ENCODE measurements at regions not wholly inside any gene's neighbourhood (a gene's known extent, or its start where the extent isn't known, plus 50 kb on each side); places are given as distances from the start of the nearest gene placed in this dataset.

DNA sequence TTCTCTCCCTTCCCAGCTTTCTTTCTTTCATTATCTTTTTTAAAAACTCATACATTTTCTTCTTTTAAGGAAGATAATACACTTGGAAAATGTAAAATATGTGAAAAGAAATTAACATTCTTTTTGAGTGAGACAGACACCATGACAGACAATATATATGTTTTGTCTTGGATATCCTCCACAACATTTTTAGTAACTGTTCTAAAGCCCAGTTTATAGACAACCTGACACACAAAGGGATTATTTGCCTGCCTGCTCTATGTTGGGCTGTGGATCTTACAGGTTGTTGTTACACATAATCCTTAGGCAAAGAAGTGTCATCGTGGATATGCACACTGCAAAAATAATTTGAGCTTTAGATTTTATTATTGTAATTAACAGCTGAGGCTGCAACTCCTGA, 301.4 kb upstream of the PDGFD start:
- Histone ChIP-seq H3K4me3 (no peak overlapping the region), H3K27me3 (replicated peaks; ENCODE audit: insufficient read depth) (no peaks in the 10 kb centered on the region), H3K4me1 (replicated peaks) (no peaks in the 10 kb centered on the region), H3K36me3 (no peaks in the 10 kb centered on the region), H3K9me3 (no peaks in the 10 kb centered on the region), H3K27ac (no peak overlapping the region)
- WGBS = 34% methylated on average over 1 of the region's 1 CpG
- intact Hi-C loops (cut with DNase I) = no loop called here
- no peak for DNase-seq (ENCODE audit: low spot score)
- TF ChIP-seq POLR2A (IDR thresholded peaks at IDR 0.05) = no peak
- TF ChIP-seq, protein P1, sequence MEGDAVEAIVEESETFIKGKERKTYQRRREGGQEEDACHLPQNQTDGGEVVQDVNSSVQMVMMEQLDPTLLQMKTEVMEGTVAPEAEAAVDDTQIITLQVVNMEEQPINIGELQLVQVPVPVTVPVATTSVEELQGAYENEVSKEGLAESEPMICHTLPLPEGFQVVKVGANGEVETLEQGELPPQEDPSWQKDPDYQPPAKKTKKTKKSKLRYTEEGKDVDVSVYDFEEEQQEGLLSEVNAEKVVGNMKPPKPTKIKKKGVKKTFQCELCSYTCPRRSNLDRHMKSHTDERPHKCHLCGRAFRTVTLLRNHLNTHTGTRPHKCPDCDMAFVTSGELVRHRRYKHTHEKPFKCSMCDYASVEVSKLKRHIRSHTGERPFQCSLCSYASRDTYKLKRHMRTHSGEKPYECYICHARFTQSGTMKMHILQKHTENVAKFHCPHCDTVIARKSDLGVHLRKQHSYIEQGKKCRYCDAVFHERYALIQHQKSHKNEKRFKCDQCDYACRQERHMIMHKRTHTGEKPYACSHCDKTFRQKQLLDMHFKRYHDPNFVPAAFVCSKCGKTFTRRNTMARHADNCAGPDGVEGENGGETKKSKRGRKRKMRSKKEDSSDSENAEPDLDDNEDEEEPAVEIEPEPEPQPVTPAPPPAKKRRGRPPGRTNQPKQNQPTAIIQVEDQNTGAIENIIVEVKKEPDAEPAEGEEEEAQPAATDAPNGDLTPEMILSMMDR (IDR thresholded peaks at IDR 0.05) = no peak
- no peak for TF ChIP-seq POLR2AphosphoS5 (IDR thresholded peaks at IDR 0.05)

DNA sequence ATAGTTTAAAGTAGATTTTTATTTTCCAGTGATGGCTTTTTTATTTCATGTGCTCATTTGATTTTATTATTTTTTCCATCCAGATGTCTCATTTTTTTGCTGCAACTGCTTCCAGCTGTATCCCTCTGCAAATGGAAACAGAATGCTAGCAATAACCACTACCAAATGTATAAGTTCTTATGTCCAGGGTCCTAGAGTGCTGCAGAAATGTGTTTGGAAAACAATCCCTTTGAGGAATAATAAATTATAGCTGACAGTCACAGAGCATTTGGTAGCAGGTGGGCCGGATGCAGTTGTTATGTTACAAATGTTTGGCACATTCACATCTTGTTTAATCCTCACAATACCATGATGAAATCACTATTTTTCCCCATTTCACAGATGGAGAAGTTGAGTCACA, 300.7 kb upstream of the PDGFD start:
- Histone ChIP-seq H3K4me1 (replicated peaks) (no peaks in the 10 kb centered on the region), H3K36me3 (no peaks in the 10 kb centered on the region), H3K27me3 (replicated peaks; ENCODE audit: insufficient read depth) (no peaks in the 10 kb centered on the region), H3K4me3 (no peak overlapping the region), H3K9me3 (no peaks in the 10 kb centered on the region), H3K27ac (no peak overlapping the region)
- 59% methylated on average over 1 of the region's 1 CpG for WGBS
- intact Hi-C loops (cut with DNase I) = no loop called here
- TF ChIP-seq, protein P1 (IDR thresholded peaks at IDR 0.05) = no peak
- no peak for DNase-seq (ENCODE audit: low spot score)

DNA sequence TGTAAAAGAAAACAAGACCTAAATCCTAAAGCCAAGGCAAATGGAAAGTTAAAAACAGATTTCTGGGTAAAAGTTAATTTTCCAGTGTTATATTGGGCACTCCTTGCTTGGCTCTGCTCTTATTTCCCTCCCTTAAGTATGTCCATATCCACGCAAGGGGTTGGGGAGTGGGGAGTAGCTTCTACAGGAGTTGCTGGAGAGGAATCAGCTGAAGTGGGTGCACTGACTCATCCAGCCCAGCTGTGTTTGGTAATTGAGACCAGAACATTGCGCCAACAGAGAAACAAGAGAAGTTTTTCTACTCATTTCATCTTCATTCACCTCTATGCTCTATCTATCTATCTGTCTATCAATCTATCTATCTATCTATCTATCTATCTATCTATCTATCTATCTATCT, 298.4 kb upstream of the PDGFD start:
- Histone ChIP-seq H3K9me3 (no peaks in the 10 kb centered on the region), H3K4me1 (replicated peaks) (no peaks in the 10 kb centered on the region), H3K4me3 (no peak overlapping the region), H3K27ac (no peak overlapping the region), H3K36me3 (no peaks in the 10 kb centered on the region), H3K27me3 (replicated peaks; ENCODE audit: insufficient read depth) (no peaks in the 10 kb centered on the region)
- WGBS = 63% methylated on average over 2 of the region's 2 CpGs
- DNase-seq (ENCODE audit: low spot score) = no peak
- intact Hi-C loops (cut with DNase I) = no loop called here
- no peak for TF ChIP-seq POLR2A (IDR thresholded peaks at IDR 0.05)
- TF ChIP-seq, protein P1 (IDR thresholded peaks at IDR 0.05) = no peak
- no peak for TF ChIP-seq POLR2AphosphoS5 (IDR thresholded peaks at IDR 0.05)

DNA sequence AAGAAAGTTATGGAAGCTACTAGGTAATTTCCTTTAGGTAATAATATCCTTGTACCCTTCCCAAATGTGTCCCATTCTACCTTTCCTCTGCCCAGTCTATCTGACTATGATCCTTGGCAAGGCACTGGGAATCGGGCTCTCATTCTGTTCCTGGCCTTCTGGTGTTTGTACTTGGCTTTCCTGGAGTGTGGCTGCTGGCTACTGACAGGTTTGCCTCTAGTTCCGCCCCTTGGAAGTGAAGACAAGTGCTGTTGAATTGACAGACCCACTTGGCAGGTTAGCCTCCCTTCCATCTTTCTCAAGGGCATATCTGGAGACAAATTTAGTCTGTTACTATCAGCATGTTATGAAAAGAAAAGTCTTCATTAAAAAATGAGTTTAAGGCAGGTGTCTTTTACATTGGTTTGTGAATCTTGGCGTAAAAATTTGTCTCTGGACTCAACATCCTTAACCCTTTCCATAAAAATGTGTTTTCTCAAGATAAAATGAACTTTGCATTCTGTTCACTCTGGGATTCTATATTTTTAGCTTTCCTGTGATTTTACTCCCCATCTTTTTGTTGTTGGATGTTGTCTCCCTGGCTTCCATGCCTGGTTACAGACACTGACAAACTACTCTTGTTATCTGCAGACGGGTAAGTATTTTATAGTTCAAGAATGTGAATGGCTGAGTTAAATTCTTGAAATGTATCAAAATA, 287.4 kb upstream of the PDGFD start:
- Histone ChIP-seq H3K36me3 (no peaks in the 10 kb centered on the region), H3K4me3 (no peak overlapping the region), H3K27me3 (replicated peaks; ENCODE audit: insufficient read depth) (no peaks in the 10 kb centered on the region), H3K9me3 (no peaks in the 10 kb centered on the region), H3K4me1 (replicated peaks) (no peaks in the 10 kb centered on the region), H3K27ac (no peak overlapping the region)
- intact Hi-C loops (cut with DNase I) = no loop called here
- DNase-seq (ENCODE audit: low spot score) = no peak
- WGBS = 70% methylated on average over 4 of the region's 4 CpGs
- TF ChIP-seq POLR2A (IDR thresholded peaks at IDR 0.05) (no peak), POLR2AphosphoS5 (IDR thresholded peaks at IDR 0.05) (no peak)
- TF ChIP-seq, protein P1 (IDR thresholded peaks at IDR 0.05) = no peak

DNA sequence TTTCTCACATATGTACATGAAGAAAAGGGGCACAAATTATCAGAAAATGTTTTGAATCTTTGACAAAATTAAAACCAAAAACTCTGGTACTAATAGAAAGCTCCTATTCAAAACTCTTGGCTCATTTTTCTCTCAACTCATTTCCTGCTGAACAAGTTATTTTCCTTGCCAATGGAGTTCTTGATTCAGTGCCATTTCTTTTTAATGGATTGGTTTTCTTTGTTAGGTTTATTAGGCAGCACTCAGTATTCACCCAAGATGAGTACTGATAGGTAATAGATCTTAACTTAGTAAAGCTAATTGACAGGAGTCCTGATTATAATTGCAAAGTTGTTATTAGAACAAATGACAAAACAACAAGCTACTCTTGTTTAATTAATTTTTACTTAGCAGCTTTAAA, 279.4 kb upstream of the PDGFD start:
- peak; percentile 8 for DNase-seq (ENCODE audit: low spot score)
- H3K36me3 ChIP-seq = no peaks in the 10 kb centered on the region
- TF ChIP-seq POLR2A (IDR thresholded peaks at IDR 0.05) (no peak), POLR2AphosphoS5 (IDR thresholded peaks at IDR 0.05) (peak; percentile 27)
- TF ChIP-seq, protein P1 (IDR thresholded peaks at IDR 0.05) = no peak
- intact Hi-C loops (cut with DNase I) = no loop called here
- H3K27ac ChIP-seq = no peak overlapping the region
- H3K4me3 ChIP-seq = no peak overlapping the region
- no peaks in the 10 kb centered on the region for H3K4me1 ChIP-seq (replicated peaks)
- no peaks in the 10 kb centered on the region for H3K9me3 ChIP-seq
- H3K27me3 ChIP-seq (replicated peaks; ENCODE audit: insufficient read depth) = no peaks in the 10 kb centered on the region
